ENCODE measurements at regions not wholly inside any gene's neighbourhood (a gene's known extent, or its start where the extent isn't known, plus 50 kb on each side); places are given as distances from the start of the nearest gene placed in this dataset.

- ATAC-seq (no peak), DNase-seq (ENCODE audit: low spot score) (no peak)
- Mint-ChIP-seq H3K4me1 (no peaks in the 10 kb centered on the region), H3K36me3 (peaks cover 86% of the 10 kb centered on the region), H3K9me3 (peaks cover 85% of the 10 kb centered on the region), H3K27me3 (ENCODE audit: low read depth) (peaks cover 55% of the 10 kb centered on the region), H3K27ac (no peak overlapping the region), H3K4me3 (no peak overlapping the region)
- ChIA-PET POLR2A (no interaction called here), CTCF (no interaction called here)
- TF ChIP-seq MYBL2 (CRISPR knock-in tag; IDR thresholded peaks at IDR 0.05) (no peak), RELA (CRISPR knock-in tag; IDR thresholded peaks at IDR 0.05; ENCODE audit: borderline replicate concordance) (no peak), IRF2 (CRISPR knock-in tag; IDR thresholded peaks at IDR 0.05; ENCODE audit: borderline replicate concordance, low read depth) (no peak)
These were observed 1351.5 kb downstream of the UQCRFS1 start for GRCh38 chr19:27861411-27861975.

- ATAC-seq (no peak), DNase-seq (ENCODE audit: low spot score) (no peak)
- Mint-ChIP-seq H3K36me3 (peaks cover 86% of the 10 kb centered on the region), H3K4me1 (no peaks in the 10 kb centered on the region), H3K27ac (no peak overlapping the region), H3K9me3 (peaks cover 85% of the 10 kb centered on the region), H3K4me3 (no peak overlapping the region), H3K27me3 (ENCODE audit: low read depth) (peaks cover 53% of the 10 kb centered on the region)
- TF ChIP-seq JAZF1 (CRISPR knock-in tag; IDR thresholded peaks at IDR 0.05): no peak
- TF ChIP-seq ETV6 (CRISPR knock-in tag; IDR thresholded peaks at IDR 0.05): no peak
- TF ChIP-seq JUN (CRISPR knock-in tag; IDR thresholded peaks at IDR 0.05): no peak
- TF ChIP-seq ESRRA (CRISPR knock-in tag; IDR thresholded peaks at IDR 0.05; ENCODE audit: borderline replicate concordance): no peak
- no peak for TF ChIP-seq AR (CRISPR knock-in tag; IDR thresholded peaks at IDR 0.05)
- TF ChIP-seq ZNF671 (CRISPR knock-in tag; IDR thresholded peaks at IDR 0.05): no peak
- no peak for TF ChIP-seq ZNF263 (CRISPR knock-in tag; IDR thresholded peaks at IDR 0.05; ENCODE audit: low read depth)
- ChIA-PET POLR2A (no interaction called here), CTCF (no interaction called here)
These were observed 1352.5 kb downstream of the UQCRFS1 start for GRCh38 chr19:27860309-27860934.

- CTCF ChIA-PET: no interaction called here
- Mint-ChIP-seq H3K4me3 (no peak overlapping the region), H3K4me1 (no peaks in the 10 kb centered on the region), H3K36me3 (peaks cover 86% of the 10 kb centered on the region), H3K9me3 (peaks cover 85% of the 10 kb centered on the region), H3K27me3 (ENCODE audit: low read depth) (peaks cover 54% of the 10 kb centered on the region), H3K27ac (no peak overlapping the region)
- POLR2A ChIA-PET: no interaction called here
- ATAC-seq (no peak), DNase-seq (ENCODE audit: low spot score) (no peak)
- TF ChIP-seq ERG (CRISPR knock-in tag; IDR thresholded peaks at IDR 0.05): no peak
- TF ChIP-seq FOXJ3 (CRISPR knock-in tag; IDR thresholded peaks at IDR 0.05; ENCODE audit: borderline replicate concordance): no peak
- no peak for TF ChIP-seq ZBTB21 (CRISPR knock-in tag; IDR thresholded peaks at IDR 0.05; ENCODE audit: borderline replicate concordance)
- no peak for TF ChIP-seq FOXP1 (CRISPR knock-in tag; IDR thresholded peaks at IDR 0.05; ENCODE audit: borderline replicate concordance)
- no peak for TF ChIP-seq CREM (CRISPR knock-in tag; IDR thresholded peaks at IDR 0.05)
- no peak for TF ChIP-seq ATF6 (CRISPR knock-in tag; IDR thresholded peaks at IDR 0.05)
These were observed 1353.3 kb downstream of the UQCRFS1 start for GRCh38 chr19:27859689-27860088.

All from WTC11 (cell line).